Adrenal gland (tissue), 5 donors: ENCODE measurements at regions not wholly inside any gene's neighbourhood (a gene's known extent, or its start where the extent isn't known, plus 50 kb on each side); places are given as distances from the start of the nearest gene placed in this dataset.

ENCODE experiments used
- POLR2A ChIP-seq, 2 donors: fragments of 450-650 bp; IDR thresholded peaks; one replicate each; pipeline ENCODE4 v1.6.1; 2017; ENCODE audit warnings: antibody characterized with exemption in 2 of 2, mild to moderate bottlenecking in 2 of 2, moderate library complexity in 1 of 2
- TF ChIP-seq, protein P1 (sequence below), 6 experiments: fragments of 450-650 bp in 4 of 6; fragments of 200-600 bp in 2 of 6; sonication (generic) in 1 of 6; IDR thresholded peaks; 1 replicate in 5 of 6; 2 replicates in 1 of 6; pipeline versions ENCODE4 v1.5.1 to v1.8.0; 2016 to 2021; ENCODE audit warnings: antibody characterized with exemption in 6 of 6, mild to moderate bottlenecking in 2 of 6, moderate library complexity in 1 of 6
- donor health status: DM: no; HTN: no; CAD: no.

DNA sequence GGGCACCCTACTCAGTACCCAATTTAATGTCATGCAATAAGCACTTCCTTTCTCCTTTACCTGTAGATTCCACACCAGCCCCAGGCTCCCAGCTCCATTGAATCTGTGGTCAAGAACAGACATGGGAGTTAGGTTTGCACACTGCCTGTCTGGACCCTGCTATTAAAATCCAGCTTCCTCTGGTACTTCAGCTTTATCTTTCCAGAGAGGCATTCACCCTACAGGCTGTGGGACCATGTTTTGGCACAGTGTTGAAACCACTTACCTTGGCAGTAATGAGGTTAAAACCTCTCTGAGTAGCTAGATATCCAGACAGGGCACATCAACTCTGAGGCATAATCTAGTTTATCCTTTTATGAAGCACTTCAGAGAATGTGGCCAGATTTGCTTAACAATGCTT lies 191.5 kb upstream of the PCSK5 start:
- TF ChIP-seq, protein P1, sequence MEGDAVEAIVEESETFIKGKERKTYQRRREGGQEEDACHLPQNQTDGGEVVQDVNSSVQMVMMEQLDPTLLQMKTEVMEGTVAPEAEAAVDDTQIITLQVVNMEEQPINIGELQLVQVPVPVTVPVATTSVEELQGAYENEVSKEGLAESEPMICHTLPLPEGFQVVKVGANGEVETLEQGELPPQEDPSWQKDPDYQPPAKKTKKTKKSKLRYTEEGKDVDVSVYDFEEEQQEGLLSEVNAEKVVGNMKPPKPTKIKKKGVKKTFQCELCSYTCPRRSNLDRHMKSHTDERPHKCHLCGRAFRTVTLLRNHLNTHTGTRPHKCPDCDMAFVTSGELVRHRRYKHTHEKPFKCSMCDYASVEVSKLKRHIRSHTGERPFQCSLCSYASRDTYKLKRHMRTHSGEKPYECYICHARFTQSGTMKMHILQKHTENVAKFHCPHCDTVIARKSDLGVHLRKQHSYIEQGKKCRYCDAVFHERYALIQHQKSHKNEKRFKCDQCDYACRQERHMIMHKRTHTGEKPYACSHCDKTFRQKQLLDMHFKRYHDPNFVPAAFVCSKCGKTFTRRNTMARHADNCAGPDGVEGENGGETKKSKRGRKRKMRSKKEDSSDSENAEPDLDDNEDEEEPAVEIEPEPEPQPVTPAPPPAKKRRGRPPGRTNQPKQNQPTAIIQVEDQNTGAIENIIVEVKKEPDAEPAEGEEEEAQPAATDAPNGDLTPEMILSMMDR (IDR thresholded peaks at IDR 0.05) = no peak
- TF ChIP-seq POLR2A (IDR thresholded peaks at IDR 0.05) = no peak
